Natural killer cell (primary cell): ENCODE measurements at regions not wholly inside any gene's neighbourhood (a gene's known extent, or its start where the extent isn't known, plus 50 kb on each side); places are given as distances from the start of the nearest gene placed in this dataset.

Experiments
- ATAC-seq, 3 donors: fragments of 150-1000 bp in 2 of 3; fragments of 200-7000 bp in 1 of 3; cut with Tn5 transposase; 1 replicate in 1 of 3; 2 replicates in 2 of 3; pipeline ENCODE4 v1.10.0; 2021; ENCODE audit warnings: mild to moderate bottlenecking in 2 of 3, moderate library complexity in 2 of 3
- DNase-seq, 2 donors: peaks; one replicate each; pipeline versions ENCODE4 v3.0.0 to v3.0.0-alpha.2; 2013 to 2021; ENCODE audit warnings: mixed read lengths in 1 of 2
- H3K27ac ChIP-seq: one replicate; pipeline ENCODE4 v1.5.1; 2013; ENCODE audit warnings: mild to moderate bottlenecking, low read length
- H3K27me3 ChIP-seq: one replicate; pipeline ENCODE4 v1.6.1; 2013; ENCODE audit warnings: low read length; ENCODE audit not compliant: control insufficient read depth, insufficient read depth
- H3K36me3 ChIP-seq: one replicate; pipeline ENCODE4 v1.6.1; 2013; ENCODE audit warnings: low read length; ENCODE audit not compliant: control insufficient read depth, insufficient read depth
- H3K4me1 ChIP-seq: one replicate; pipeline ENCODE4 v1.6.1; 2013; ENCODE audit warnings: low read length; ENCODE audit not compliant: control insufficient read depth, insufficient read depth
- H3K4me3 ChIP-seq: one replicate; pipeline ENCODE4 v1.5.1; 2013; ENCODE audit warnings: low read length
- H3K9me3 ChIP-seq: one replicate; pipeline ENCODE4 v1.6.1; 2013; ENCODE audit warnings: low read length; ENCODE audit not compliant: control insufficient read depth, insufficient read depth
- H3K27ac Mint-ChIP-seq, 2 donors: one replicate each; pipeline ENCODE4 v1.8.0; 2022; ENCODE audit warnings: mild to moderate bottlenecking in 2 of 2, mixed read lengths in 2 of 2, moderate library complexity in 1 of 2
- H3K27me3 Mint-ChIP-seq, 2 donors: one replicate each; pipeline ENCODE4 v1.8.0; 2022; ENCODE audit warnings: low read depth in 2 of 2, mixed read lengths in 2 of 2
- H3K36me3 Mint-ChIP-seq: one replicate; pipeline ENCODE4 v1.8.0; 2022; ENCODE audit warnings: mixed read lengths
- H3K4me1 Mint-ChIP-seq, 2 donors: one replicate each; pipeline ENCODE4 v1.8.0; 2022; ENCODE audit warnings: mixed read lengths in 2 of 2
- H3K4me3 Mint-ChIP-seq: one replicate; pipeline ENCODE4 v1.8.0; 2022; ENCODE audit warnings: mild to moderate bottlenecking, moderate library complexity, mixed read lengths
- H3K9me3 Mint-ChIP-seq, 2 donors: one replicate each; pipeline ENCODE4 v1.8.0; 2022; ENCODE audit warnings: mixed read lengths in 2 of 2
- WGBS: methylation state at CpG from one replicate; pipeline ENCODE4 v1.1.7; 2013; ENCODE audit warnings: missing lambda C conversion rate; ENCODE audit not compliant: insufficient coverage; 5-methylcytosine and 5-hydroxymethylcytosine counted together
- intact Hi-C: fragments of 100-400 bp; cut with micrococcal nuclease; formaldehyde crosslinking; loops from one replicate; pipeline ENCODE4 v1.14.2; 2022
- TF ChIP-seq, protein P1 (sequence below): fragments of 200-600 bp; IDR thresholded peaks from one replicate; pipeline ENCODE4 v1.8.0; 2022; ENCODE audit warnings: antibody characterized with exemption

- peak; percentile 15 to 23 for DNase-seq
- Histone ChIP-seq H3K9me3 (peaks cover 4% of the 10 kb centered on the region), H3K4me1 (peaks cover 14% of the 10 kb centered on the region), H3K36me3 (no peaks in the 10 kb centered on the region), H3K27ac (no peak overlapping the region), H3K27me3 (peaks cover 6% of the 10 kb centered on the region), H3K4me3 (no peak overlapping the region)
- Mint-ChIP-seq H3K36me3 (no peaks in the 10 kb centered on the region), H3K9me3 (no peaks in the 10 kb centered on the region), H3K4me3 (no peak overlapping the region), H3K27me3 (peaks cover 17 to 45% of the 10 kb centered on the region in 2 donors), H3K4me1 (peaks cover 12 to 16% of the 10 kb centered on the region in 2 donors), H3K27ac (peak overlapping the region in 1 of 2 donors; percentile 74)
- ATAC-seq: peak; percentile 55 to 76 (median 74)
- 39% methylated on average over 10 of the region's 10 CpGs for WGBS
- TF ChIP-seq, protein P1, sequence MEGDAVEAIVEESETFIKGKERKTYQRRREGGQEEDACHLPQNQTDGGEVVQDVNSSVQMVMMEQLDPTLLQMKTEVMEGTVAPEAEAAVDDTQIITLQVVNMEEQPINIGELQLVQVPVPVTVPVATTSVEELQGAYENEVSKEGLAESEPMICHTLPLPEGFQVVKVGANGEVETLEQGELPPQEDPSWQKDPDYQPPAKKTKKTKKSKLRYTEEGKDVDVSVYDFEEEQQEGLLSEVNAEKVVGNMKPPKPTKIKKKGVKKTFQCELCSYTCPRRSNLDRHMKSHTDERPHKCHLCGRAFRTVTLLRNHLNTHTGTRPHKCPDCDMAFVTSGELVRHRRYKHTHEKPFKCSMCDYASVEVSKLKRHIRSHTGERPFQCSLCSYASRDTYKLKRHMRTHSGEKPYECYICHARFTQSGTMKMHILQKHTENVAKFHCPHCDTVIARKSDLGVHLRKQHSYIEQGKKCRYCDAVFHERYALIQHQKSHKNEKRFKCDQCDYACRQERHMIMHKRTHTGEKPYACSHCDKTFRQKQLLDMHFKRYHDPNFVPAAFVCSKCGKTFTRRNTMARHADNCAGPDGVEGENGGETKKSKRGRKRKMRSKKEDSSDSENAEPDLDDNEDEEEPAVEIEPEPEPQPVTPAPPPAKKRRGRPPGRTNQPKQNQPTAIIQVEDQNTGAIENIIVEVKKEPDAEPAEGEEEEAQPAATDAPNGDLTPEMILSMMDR: no peak
- intact Hi-C loops: no loop called here
Observed at GRCh38 chr6:43977404-43978111, 149.7 kb downstream of the MRPL14 start.

DNA sequence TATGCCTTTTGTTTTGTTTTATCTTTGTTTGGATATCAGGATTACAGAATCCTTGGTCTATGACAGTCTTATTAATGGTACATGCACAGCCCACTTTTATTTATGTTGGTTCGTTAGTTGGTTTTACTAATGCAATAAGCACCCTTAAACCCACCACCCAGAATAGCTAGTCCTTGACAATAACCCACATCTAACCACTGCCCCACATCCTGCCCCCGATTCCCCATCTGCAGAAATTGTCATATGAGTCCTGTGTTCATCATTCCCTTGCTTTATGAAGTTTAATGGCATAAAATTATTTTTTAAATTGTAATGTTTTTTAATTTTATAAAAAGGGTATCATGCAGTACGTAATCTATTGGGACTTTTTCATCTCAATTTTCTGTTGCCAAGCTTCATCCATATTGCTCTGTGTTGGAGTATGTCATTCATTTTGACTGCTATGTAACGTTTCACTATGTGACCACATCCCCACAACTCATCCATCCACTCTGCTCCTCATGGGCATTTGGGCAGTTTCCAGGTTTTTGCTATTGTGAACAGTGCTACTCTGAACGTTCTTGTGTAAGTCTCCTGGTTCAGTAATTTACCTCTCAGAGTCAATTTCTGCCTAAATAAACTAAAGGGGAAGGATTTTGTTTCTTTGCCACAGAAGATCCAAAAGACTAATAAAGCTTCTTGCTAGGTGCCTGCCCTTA is 150.4 kb downstream of the MRPL14 start:
- H3K4me1 ChIP-seq: peaks cover 14% of the 10 kb centered on the region
- peak overlapping the region in 1 of 2 donors; percentile 74 for H3K27ac Mint-ChIP-seq
- no peaks in the 10 kb centered on the region for H3K36me3 ChIP-seq
- H3K9me3 Mint-ChIP-seq: no peaks in the 10 kb centered on the region
- TF ChIP-seq, protein P1: no peak
- H3K36me3 Mint-ChIP-seq: no peaks in the 10 kb centered on the region
- H3K9me3 ChIP-seq: peaks cover 4% of the 10 kb centered on the region
- H3K4me3 Mint-ChIP-seq: no peak overlapping the region
- intact Hi-C loops: no loop called here
- DNase-seq: peak in 1 of 2 donors; percentile 3
- H3K27ac ChIP-seq: no peak overlapping the region
- WGBS: 63% methylated on average over 4 of the region's 5 CpGs
- H3K27me3 ChIP-seq: peaks cover 6% of the 10 kb centered on the region
- peaks cover 12 to 16% of the 10 kb centered on the region in 2 donors for H3K4me1 Mint-ChIP-seq
- no peak overlapping the region for H3K4me3 ChIP-seq
- H3K27me3 Mint-ChIP-seq: peaks cover 17 to 47% of the 10 kb centered on the region in 2 donors
- ATAC-seq: no peak

DNA sequence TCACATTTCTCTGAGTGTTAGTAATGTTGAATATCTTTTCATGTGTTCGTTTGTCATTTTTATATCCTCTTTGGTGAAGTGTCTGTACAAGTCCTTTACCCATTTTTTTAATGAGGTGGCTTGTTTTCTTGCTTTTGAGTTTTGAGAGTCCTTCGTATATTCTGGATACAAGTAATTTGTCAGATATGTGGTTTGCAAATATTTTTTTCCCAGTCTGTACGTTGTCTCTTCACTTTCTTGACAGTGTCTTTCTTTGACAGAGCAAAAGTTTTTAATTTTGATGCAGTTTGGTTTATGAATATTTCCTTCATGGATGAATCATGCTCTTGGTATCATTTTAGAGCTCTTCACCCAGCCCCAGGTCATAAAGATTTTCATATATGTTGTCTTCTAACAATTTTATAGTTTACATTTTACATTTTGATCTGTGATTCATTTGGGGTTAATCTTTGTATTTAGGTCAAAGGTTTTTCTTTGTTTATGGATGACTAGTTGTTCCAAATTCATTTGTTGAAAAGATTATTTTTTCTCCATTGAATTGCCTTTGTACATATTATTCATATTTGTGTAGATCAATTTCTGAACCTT is 152.5 kb downstream of the MRPL14 start:
- Mint-ChIP-seq H3K27me3 (peaks cover 17 to 47% of the 10 kb centered on the region in 2 donors), H3K36me3 (no peaks in the 10 kb centered on the region), H3K27ac (no peak overlapping the region), H3K9me3 (no peaks in the 10 kb centered on the region), H3K4me3 (no peak overlapping the region), H3K4me1 (peaks cover 12 to 16% of the 10 kb centered on the region in 2 donors)
- DNase-seq: no peak
- Histone ChIP-seq H3K27me3 (peaks cover 6% of the 10 kb centered on the region), H3K27ac (no peak overlapping the region), H3K36me3 (no peaks in the 10 kb centered on the region), H3K9me3 (peaks cover 4% of the 10 kb centered on the region), H3K4me3 (no peak overlapping the region), H3K4me1 (peaks cover 14% of the 10 kb centered on the region)
- TF ChIP-seq, protein P1: no peak
- intact Hi-C loops: no loop called here
- ATAC-seq: no peak
- 67% methylated on average over 3 of the region's 3 CpGs for WGBS
